ENCODE measurements at regions not wholly inside any gene's neighbourhood (a gene's known extent, or its start where the extent isn't known, plus 50 kb on each side); places are given as distances from the start of the nearest gene placed in this dataset.

DNA sequence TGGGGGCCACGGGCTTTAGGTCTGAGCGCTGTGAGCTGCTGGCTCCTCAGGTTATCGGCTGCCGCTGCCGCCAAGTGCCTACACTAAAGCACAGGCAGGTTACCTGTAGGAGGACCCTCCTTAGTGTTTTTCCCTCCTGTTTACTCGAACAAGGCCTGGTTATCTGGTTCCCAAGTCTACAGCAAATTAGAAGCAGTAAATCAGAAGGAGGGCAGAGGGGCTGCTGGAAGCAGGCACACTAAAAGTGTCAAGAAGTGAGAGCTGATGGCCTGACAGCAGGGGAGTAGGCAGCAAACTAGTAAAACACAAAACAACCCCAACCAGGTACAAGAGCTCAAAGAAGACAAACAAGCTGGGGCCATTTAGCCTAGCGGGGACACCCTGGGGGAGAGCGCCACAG lies 125.0 kb upstream of the PJA1 start:
- FAIRE-seq (no peak), ATAC-seq (no peak), DNase-seq (ENCODE audit: low spot score) (no peak)
- CTCF ChIA-PET (ENCODE audit: low intra/inter-chr PET ratio, low total read pairs) = no interaction called here
- in situ Hi-C loops (cut with HindIII; ENCODE audit: extremely low pct_ligation_motif_present, low pct_unique_long_range_greater_than_20kb) (no loop called here), intact Hi-C loops (cut with micrococcal nuclease; ENCODE audit: unreplicated experiment) (no loop called here)
- no peaks in the 10 kb centered on the region for H3K9me3 ChIP-seq (ENCODE audit: low read length)
- H3K4me2 ChIP-seq (ENCODE audit: low read depth, low read length) = no peak overlapping the region
- H3K27me3 ChIP-seq (ENCODE audit: control insufficient read depth in 1 of 2, insufficient read depth in 2 of 2, low read length in 2 of 2) = no peaks in the 10 kb centered on the region
- 48% methylated on average over 7 of the region's 8 CpGs for WGBS (ENCODE audit: low lambda C conversion rate)
- no peaks in the 10 kb centered on the region for H4K20me1 ChIP-seq (ENCODE audit: insufficient read depth, low read length)
- TF ChIP-seq, protein P1, sequence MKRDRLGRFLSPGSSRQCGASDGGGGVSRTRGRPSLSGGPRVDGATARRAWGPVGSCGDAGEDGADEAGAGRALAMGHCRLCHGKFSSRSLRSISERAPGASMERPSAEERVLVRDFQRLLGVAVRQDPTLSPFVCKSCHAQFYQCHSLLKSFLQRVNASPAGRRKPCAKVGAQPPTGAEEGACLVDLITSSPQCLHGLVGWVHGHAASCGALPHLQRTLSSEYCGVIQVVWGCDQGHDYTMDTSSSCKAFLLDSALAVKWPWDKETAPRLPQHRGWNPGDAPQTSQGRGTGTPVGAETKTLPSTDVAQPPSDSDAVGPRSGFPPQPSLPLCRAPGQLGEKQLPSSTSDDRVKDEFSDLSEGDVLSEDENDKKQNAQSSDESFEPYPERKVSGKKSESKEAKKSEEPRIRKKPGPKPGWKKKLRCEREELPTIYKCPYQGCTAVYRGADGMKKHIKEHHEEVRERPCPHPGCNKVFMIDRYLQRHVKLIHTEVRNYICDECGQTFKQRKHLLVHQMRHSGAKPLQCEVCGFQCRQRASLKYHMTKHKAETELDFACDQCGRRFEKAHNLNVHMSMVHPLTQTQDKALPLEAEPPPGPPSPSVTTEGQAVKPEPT (CRISPR knock-in tag; IDR thresholded peaks at IDR 0.05; ENCODE audit: low read depth) = no peak
- no peak for TF ChIP-seq ZNF335 (CRISPR knock-in tag; IDR thresholded peaks at IDR 0.05)
- TF ChIP-seq HMGA1 (CRISPR knock-in tag; conservative IDR thresholded peaks at IDR 0.05) = no peak
- TF ChIP-seq, protein P2, sequence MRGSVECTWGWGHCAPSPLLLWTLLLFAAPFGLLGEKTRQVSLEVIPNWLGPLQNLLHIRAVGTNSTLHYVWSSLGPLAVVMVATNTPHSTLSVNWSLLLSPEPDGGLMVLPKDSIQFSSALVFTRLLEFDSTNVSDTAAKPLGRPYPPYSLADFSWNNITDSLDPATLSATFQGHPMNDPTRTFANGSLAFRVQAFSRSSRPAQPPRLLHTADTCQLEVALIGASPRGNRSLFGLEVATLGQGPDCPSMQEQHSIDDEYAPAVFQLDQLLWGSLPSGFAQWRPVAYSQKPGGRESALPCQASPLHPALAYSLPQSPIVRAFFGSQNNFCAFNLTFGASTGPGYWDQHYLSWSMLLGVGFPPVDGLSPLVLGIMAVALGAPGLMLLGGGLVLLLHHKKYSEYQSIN (CRISPR knock-in tag; IDR thresholded peaks at IDR 0.05; ENCODE audit: borderline replicate concordance) = no peak
- TF ChIP-seq ZNF383 (CRISPR knock-in tag; IDR thresholded peaks at IDR 0.05; ENCODE audit: borderline replicate concordance) = no peak
- TF ChIP-seq ZNF563 (CRISPR knock-in tag; IDR thresholded peaks at IDR 0.05) = no peak
- TF ChIP-seq POLR2AphosphoS5 (IDR thresholded peaks at IDR 0.05; ENCODE audit: low read depth, low read length) = no peak
- TF ChIP-seq, protein P3, sequence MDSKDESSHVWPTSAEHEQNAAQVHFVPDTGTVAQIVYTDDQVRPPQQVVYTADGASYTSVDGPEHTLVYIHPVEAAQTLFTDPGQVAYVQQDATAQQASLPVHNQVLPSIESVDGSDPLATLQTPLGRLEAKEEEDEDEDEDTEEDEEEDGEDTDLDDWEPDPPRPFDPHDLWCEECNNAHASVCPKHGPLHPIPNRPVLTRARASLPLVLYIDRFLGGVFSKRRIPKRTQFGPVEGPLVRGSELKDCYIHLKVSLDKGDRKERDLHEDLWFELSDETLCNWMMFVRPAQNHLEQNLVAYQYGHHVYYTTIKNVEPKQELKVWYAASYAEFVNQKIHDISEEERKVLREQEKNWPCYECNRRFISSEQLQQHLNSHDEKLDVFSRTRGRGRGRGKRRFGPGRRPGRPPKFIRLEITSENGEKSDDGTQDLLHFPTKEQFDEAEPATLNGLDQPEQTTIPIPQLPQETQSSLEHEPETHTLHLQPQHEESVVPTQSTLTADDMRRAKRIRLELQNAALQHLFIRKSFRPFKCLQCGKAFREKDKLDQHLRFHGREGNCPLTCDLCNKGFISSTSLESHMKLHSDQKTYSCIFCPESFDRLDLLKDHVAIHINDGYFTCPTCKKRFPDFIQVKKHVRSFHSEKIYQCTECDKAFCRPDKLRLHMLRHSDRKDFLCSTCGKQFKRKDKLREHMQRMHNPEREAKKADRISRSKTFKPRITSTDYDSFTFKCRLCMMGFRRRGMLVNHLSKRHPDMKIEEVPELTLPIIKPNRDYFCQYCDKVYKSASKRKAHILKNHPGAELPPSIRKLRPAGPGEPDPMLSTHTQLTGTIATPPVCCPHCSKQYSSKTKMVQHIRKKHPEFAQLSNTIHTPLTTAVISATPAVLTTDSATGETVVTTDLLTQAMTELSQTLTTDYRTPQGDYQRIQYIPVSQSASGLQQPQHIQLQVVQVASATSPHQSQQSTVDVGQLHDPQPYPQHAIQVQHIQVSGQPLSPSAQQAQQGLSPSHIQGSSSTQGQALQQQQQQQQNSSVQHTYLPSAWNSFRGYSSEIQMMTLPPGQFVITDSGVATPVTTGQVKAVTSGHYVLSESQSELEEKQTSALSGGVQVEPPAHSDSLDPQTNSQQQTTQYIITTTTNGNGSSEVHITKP (CRISPR knock-in tag; IDR thresholded peaks at IDR 0.05; ENCODE audit: low read depth) = no peak
- TF ChIP-seq ZNF367 (CRISPR knock-in tag; IDR thresholded peaks at IDR 0.05; ENCODE audit: borderline replicate concordance) = no peak
- TF ChIP-seq MAF1 (CRISPR knock-in tag; IDR thresholded peaks at IDR 0.05; ENCODE audit: borderline replicate concordance) = no peak
- no peak for TF ChIP-seq NR2F1 (CRISPR knock-in tag; IDR thresholded peaks at IDR 0.05)
- TF ChIP-seq FOXC1 (CRISPR knock-in tag; IDR thresholded peaks at IDR 0.05; ENCODE audit: borderline replicate concordance) = no peak
- no peak for TF ChIP-seq MAFK (conservative IDR thresholded peaks at IDR 0.05 in 1 of 2, IDR thresholded peaks at IDR 0.05 in 1 of 2; ENCODE audit: low read length in 2 of 2)
- POLR2A ChIA-PET = no interaction called here
- H3K4me1 ChIP-seq (ENCODE audit: insufficient read depth, low read length) = peaks cover 9% of the 10 kb centered on the region
- no TSS peak for BruUV-seq (replicated peaks)
- no peak overlapping the region for H3K27ac ChIP-seq (ENCODE audit: extremely low read length, insufficient read depth, low read length)
- no peak overlapping the region for H2AFZ ChIP-seq (ENCODE audit: low read length)
- H3K4me3 ChIP-seq (replicated peaks in 1 of 3; ENCODE audit: insufficient read depth in 1 of 3, low read depth in 2 of 3, low read length in 3 of 3) = no peak overlapping the region
- H3K36me3 ChIP-seq (replicated peaks in 1 of 2; ENCODE audit: control insufficient read depth in 1 of 2, insufficient read depth in 2 of 2, low read length in 2 of 2) = no peaks in the 10 kb centered on the region
- H3K9ac ChIP-seq (ENCODE audit: insufficient read depth, low read depth, low read length) = no peak overlapping the region
- H3K79me2 ChIP-seq (ENCODE audit: insufficient read depth, low read length) = no peaks in the 10 kb centered on the region

Data from HepG2 (cell line).